Effector CD8-positive, alpha-beta T cell (primary cell): ENCODE measurements at regions not wholly inside any gene's neighbourhood (a gene's known extent, or its start where the extent isn't known, plus 50 kb on each side); places are given as distances from the start of the nearest gene placed in this dataset.
"Not testable (repeated sequence)": the region's sequence is repeated elsewhere in the genome, so short reads cannot be mapped to it uniquely, and the experiment has no call there.

Experiments
- DNase-seq: peaks from one replicate; lab custom pipeline; 2025; lab: John Stamatoyannopoulos, UW

- no peak for DNase-seq
Measured at GRCh38 chr1:3992103-3992556, 92.1 kb upstream of the C1orf174 start.

DNA sequence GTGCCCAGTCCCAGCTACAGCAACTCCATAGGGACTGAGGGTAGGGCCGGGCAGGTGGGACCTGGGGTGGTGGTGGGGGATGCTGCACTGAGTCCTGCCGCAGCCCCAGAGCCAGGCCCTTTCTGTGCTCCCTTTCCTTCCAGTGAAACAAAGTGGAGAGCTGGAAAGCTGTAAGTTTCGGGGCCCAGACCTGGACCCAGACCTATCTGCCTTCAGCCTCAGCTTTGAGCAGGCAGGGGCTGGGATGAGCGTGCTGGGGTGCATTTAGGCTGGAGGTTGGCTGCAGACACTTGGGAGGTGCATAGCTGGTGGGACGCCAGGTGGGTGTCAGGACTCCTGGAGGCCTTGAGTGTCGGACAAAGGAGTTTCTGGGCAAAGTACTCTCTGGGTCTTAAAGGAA lies 92.7 kb upstream of the C1orf174 start:
- no peak for DNase-seq

DNA sequence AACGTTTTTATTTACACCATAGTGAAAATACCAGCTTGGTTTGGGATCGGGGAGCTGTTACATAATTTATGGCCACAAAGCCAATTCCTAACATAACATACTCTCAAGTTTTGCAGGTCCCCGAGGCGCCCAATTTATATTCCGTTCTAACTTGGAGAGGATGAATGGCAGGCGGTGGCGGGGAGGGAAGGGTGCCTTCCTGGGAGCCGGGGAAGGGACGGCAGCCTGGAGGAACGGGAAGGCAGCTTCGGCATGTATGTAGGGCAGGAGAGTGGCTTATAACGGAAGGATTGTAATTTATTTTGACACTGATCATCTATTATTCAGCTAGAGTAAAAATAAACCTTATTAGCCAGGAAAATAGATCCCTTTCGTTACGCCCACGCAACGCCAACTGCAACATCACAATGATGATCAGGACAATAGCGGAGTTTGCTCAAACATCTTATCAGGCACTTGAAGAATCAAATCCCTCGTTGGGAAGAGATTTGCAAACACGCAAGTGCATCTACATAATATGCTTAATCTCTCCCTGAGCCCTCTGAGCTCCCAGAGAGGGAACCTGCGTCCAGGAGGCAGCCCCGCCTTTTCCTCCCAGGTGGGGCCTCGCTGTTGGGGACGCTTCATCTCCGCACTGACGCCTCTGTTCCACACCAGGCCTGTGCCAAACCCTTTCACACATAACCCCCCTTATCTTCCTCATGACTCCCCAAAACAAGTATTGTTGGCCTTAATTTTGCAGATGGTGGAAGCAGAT lies 93.7 kb upstream of the C1orf174 start:
- DNase-seq, result no peak

- DNase-seq, result no peak
Measured at GRCh38 chr1:3995141-3995780, 95.2 kb upstream of the C1orf174 start.

DNA sequence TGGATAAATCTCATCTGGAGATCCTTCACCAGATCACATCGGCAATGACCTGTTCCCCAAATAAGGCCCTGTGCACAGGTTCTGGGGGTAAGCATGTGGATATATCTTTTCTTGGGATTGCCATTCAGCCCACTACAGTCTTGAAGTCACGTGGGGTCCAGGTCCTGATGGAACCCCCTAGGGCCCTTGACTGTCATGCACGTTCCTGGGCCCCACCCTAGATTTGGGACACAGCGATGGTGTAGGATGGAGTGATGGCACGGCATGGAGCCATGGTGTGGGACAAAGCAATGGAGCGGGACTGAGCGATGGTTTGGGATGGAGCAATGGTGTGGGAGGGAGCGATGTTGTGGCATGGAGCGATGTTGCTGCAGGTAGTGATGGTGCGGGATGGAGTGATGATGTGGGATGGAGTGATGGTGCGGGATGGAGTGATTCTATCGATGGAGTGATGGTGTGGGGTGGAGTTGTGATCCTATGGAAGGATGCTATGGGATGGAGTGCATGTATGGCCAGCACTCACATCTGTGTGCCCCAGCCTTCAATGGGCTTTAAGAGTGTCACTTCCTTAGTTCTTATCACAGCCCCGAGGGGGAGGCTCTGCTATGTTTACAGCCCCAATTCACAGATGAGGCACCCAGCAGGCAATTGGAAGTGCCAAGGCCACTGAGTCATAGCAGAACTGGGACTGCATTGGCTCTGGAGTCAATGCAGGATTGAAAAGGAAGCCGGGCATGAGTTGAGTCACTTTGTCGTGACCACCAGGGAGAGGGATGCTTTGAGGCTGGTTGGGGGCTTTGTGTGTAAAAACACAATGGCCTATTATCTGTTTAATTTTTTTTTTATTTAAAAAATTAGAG lies 97.0 kb upstream of the C1orf174 start:
- no peak for DNase-seq

- no peak for DNase-seq
Measured at GRCh38 chr1:3998086-3998485, 98.0 kb upstream of the C1orf174 start.

- DNase-seq, result not testable (repeated sequence)
Measured at GRCh38 chr1:3999514-3999913, 99.4 kb upstream of the C1orf174 start.

DNA sequence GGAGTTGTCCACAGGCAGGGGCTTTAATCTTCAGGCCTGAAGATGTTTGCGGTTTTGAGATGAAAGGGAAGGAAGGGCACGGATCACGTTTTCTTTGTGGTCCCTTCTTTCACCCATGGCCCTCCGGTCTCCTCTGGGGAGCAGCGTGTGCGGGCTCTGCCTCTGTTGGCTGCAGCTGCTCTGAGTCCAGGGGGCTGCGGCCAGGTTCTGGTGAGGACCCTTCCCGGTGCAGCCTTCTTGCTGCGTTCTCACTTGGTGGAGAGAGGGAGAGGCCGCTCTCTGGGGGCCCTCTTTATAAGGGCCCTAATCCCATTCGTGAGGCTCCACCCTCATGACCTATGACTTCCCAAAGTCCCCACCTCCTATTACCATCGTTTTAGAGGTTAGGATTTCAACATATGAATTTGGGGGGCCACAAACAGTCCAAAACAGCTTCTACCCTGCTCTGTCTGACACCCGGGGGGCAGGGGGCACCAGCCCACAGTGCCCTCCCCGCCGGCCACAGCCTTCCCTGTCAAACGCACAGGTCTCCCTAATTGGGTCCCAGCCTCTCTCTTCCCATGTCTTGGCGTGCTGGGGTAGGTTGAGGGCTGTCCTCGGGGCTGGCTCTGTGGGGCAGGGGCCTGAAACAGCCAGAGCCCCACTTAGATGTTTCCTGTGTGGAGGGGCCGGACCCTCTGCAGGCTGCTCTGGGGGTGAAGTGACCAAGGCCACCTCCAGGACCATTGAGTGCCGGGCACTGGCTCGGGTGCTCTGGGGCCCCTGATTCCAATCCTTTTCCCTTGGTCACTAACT lies 100.1 kb upstream of the C1orf174 start:
- DNase-seq, result no peak

DNA sequence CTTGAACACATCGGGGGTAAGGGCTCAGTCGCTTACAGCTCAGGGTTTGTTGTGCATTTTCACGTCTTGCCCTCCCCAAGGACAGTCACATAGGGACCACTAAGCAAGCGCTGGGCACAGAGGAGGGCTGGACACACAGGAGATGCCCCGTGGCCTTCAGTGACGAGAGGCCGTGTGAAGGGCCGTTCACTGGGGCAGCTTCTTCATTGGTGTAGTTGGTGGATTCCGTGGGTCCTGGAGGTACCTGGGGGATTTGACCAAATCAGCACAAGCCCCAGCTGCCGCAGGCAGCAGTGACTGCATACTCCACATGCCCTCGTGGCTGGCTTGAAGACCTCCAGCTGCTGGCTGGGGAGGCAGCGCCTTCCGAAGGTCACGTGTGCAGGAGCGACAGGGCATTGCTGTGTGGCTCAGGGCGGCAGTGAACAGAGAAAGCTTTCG lies 100.8 kb upstream of the C1orf174 start:
- no peak for DNase-seq

DNA sequence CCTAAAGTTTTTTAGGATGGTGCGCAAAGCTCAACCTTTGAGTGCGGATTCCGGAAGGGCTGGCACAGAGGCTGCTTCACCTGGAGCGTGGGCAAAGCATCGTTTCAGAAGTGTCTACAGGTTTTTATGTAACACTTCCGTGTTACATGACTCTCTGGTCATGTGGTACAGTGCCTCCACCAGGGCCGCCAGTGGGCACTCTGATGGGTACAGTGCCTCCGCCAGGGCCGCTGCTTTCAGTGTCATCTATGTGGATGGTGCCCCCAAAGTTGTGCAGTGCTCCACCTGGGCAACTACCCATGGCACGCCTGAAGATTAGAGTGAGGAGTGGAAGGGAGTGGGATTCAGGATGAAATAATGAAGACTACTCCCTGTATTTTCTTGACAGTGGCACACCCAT lies 101.4 kb upstream of the C1orf174 start:
- DNase-seq, result no peak

GRCh38 chr1:4002061-4002521 lies 102.0 kb upstream of the C1orf174 start:
- no peak for DNase-seq

- no peak for DNase-seq
Measured at GRCh38 chr1:4002741-4003140, 102.7 kb upstream of the C1orf174 start.

DNA sequence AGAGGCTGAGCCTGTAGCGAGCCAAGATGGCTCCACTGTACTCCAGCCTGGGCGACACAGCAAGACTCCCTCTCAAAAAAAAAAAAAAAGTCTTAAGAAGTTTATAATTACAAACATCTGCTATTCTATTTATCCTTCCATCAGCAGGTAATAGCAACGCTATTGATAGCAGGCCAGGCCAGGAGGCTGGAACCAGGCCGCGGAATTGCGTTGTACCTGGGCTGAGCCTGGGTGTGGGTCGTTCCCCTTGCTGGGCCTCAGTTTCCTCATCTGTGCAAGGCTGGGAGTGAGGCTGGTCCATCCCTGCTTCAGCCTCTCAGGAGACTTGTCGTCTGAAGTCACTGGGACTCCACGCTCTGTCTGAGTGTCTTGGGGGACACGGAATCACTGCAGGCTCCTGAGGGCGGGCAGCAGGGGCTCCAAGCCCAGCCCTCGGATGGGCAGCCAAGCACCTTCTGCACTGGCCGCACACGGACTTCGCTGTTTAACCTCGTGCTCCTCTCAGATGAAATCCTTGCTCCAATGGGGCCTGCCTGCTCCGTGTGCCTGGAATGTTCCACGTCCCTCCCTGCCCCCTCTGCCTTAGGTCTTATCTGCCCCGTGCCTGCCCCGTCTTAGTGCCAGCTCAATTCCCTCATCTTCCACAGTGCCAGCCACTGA lies 103.9 kb upstream of the C1orf174 start:
- DNase-seq, result no peak

DNA sequence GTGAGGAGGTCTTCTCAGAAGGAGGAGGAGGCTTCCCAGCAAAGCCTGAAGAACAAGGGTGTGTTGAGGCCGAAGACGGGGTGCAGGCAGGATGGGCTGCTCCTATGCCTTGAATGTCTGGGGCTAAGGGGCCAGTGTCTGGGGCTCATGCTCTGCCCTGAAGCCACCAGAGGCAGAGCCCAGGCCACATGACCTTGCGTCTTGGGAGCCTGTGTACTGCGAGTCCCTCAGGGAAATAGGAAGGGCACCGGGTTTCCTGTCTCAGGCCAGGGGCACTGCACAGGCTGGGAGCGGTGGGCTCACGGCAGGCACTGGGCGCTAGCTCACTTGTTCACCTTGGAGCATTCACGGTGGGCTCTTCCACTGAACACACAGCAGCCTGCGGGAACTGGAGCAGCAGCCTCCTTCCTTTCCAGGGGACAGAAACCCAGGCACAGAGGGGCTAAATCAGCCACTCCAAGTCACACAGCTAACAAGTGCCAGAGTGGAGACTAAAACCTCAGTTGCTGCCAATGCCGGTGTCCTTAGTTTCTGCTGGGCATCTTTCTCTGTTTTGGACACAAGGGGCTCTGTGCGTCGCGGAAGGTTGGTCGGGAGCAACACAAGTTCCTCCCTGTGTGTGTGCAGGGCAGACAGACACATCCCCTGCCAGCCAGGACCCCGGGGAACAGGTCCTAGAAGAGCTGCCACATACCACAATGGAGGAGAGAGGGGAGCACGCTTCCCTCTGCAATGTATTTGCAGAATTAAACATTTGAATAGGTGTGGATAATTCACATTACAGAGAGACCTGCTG lies 104.8 kb upstream of the C1orf174 start:
- no peak for DNase-seq

DNA sequence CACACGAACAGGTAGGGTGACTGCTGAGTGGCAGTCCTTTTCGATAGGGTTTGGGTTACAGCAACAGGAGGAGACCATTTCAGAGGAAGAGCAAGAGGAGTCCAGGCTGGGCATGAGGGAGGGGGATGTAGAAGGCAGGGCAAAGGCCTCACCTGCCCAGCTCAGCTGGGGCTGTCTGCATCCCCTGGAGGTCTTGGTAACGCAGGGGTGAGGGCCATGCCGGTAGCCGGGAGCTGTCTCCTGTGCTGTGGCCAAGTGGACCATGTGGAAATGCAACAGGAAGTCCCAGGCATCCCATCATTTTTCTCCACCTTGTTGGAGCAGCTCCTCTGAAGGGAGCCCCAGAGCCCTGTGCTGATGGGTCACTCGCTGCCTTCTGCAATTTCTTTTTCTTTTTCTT lies 105.4 kb upstream of the C1orf174 start:
- DNase-seq, result no peak

- DNase-seq, result no peak
Measured at GRCh38 chr1:4006676-4007374, 106.8 kb upstream of the C1orf174 start.

GRCh38 chr1:4010284-4010683 lies 110.2 kb upstream of the C1orf174 start:
- no peak for DNase-seq

- DNase-seq, result no peak
Measured at GRCh38 chr1:4010814-4011605, 110.9 kb upstream of the C1orf174 start.
